Transverse colon (tissue), 4 donors: ENCODE measurements at regions not wholly inside any gene's neighbourhood (a gene's known extent, or its start where the extent isn't known, plus 50 kb on each side); places are given as distances from the start of the nearest gene placed in this dataset.

ENCODE experiments used
- DNase-seq: peaks from one replicate; pipeline ENCODE4 v3.0.0-alpha.2; 2019
- H3K27ac ChIP-seq, 4 donors: fragments of 200-600 bp; sonication (generic); 2 replicates each; pipeline ENCODE4 v1.5.1; 2016 to 2018; ENCODE audit warnings: inconsistent platforms in 4 of 4
- H3K27me3 ChIP-seq: fragments of 200-600 bp; sonication (generic); 2 replicates; pipeline ENCODE4 v1.5.1; 2017; ENCODE audit warnings: inconsistent platforms
- H3K36me3 ChIP-seq, 4 donors: fragments of 200-600 bp; sonication (generic); 2 replicates each; pipeline ENCODE4 v1.5.1; 2017 to 2019; ENCODE audit warnings: inconsistent platforms in 4 of 4
- H3K4me1 ChIP-seq, 4 donors: fragments of 200-600 bp; sonication (generic); 2 replicates each; pipeline ENCODE4 v1.5.1; 2017 to 2020; ENCODE audit warnings: inconsistent platforms in 4 of 4
- H3K4me3 ChIP-seq, 4 donors: fragments of 200-600 bp; sonication (generic); 1 replicate in 1 of 4; 2 replicates in 3 of 4; pipeline versions ENCODE4 v1.5.1 to v1.6.1; 2017 to 2019; ENCODE audit warnings: inconsistent platforms in 4 of 4
- H3K9me3 ChIP-seq, 2 donors: fragments of 200-600 bp; sonication (generic); 2 replicates each; pipeline ENCODE4 v1.5.1; 2017 to 2019; ENCODE audit warnings: inconsistent platforms in 2 of 2
- CTCF ChIP-seq, 5 experiments: fragments of 200-600 bp in 3 of 5; fragments of 450-650 bp in 2 of 5; sonication (generic) in 3 of 5; IDR thresholded peaks; 1 replicate in 2 of 5; 2 replicates in 3 of 5; pipeline ENCODE4 v1.5.1; 2016 to 2017; ENCODE audit warnings: antibody characterized with exemption in 5 of 5, inconsistent platforms in 3 of 5, mild to moderate bottlenecking in 2 of 5, moderate library complexity in 1 of 5
- EP300 ChIP-seq: sonication (generic); formaldehyde crosslinking; IDR thresholded peaks from one replicate; pipeline ENCODE4 v1.6.1; 2017; ENCODE audit warnings: antibody characterized with exemption, low read depth
- POLR2A ChIP-seq: fragments of 450-650 bp; IDR thresholded peaks from one replicate; pipeline ENCODE4 v1.6.1; 2016; ENCODE audit warnings: antibody characterized with exemption, mild to moderate bottlenecking, moderate library complexity
- POLR2AphosphoS5 ChIP-seq, 3 donors: sonication (generic); formaldehyde crosslinking; IDR thresholded peaks; one replicate each; pipeline ENCODE4 v1.6.1; 2016; ENCODE audit warnings: antibody characterized with exemption in 3 of 3
- WGBS, 2 donors: methylation state at CpG; one replicate each; pipeline ENCODE4 v1.1.5; 2018; ENCODE audit warnings: low coverage in 1 of 2; 5-methylcytosine and 5-hydroxymethylcytosine counted together
- in situ Hi-C, 4 donors: fragments of 200-750 bp; cut with MboI; loops; one replicate each; pipeline versions ENCODE4 v1.15.0 to v1.15.1; 2017; ENCODE audit warnings: low sequenced_read_pairs in 3 of 4, low pct_ligation_motif_present in 1 of 4, low pct_unique_long_range_greater_than_20kb in 1 of 4
- intact Hi-C: fragments of 100-400 bp; cut with DNase I; formaldehyde crosslinking; loops from one replicate; pipeline ENCODE4 v1.15.1; 2023; ENCODE audit warnings: low total_unique reads

GRCh38 chr13:58906329-58907007 lies 1257.3 kb downstream of the DIAPH3 start:
- Histone ChIP-seq H3K27me3 (no peaks in the 10 kb centered on the region), H3K4me3 (no peak overlapping the region), H3K4me1 (no peaks in the 10 kb centered on the region), H3K36me3 (no peaks in the 10 kb centered on the region), H3K9me3 (no peaks in the 10 kb centered on the region), H3K27ac (no peak overlapping the region)
- no peak for DNase-seq
- intact Hi-C loops (loop anchor here (10.0 kb wide), 1 partner anchor 1842 kb away; no protein-coding TSS in a partner anchor), in situ Hi-C loops (no loop called here)
- WGBS, 2 donors, result 82% methylated on average over 2 of the region's 3 CpGs; no CpG with 5 or more reads in 1 of the 2 donors
- TF ChIP-seq EP300, result no peak
- no peak for TF ChIP-seq POLR2A
- TF ChIP-seq POLR2AphosphoS5 (IDR thresholded peaks at IDR 0.05), result no peak
- TF ChIP-seq CTCF (IDR thresholded peaks at IDR 0.05), result no peak

DNA sequence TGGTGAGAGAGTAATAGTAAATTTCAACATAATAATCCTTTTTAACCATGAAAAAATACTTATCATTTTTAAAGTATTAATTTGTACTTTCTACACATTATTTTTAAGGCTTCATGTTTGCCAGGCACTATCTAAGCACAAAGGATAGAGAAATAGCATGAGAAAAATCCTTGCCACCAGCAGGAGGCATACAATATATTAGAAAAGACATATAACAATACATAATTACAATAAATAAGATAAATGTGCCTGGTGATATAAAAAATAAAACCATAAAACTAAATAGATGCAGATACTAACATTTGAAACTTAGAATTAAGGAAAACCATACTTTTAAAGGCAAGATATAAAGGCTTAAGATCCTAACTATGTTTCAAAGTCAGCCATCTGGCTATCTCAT lies 1256.4 kb downstream of the DIAPH3 start:
- H3K4me1 ChIP-seq, result no peaks in the 10 kb centered on the region
- no peaks in the 10 kb centered on the region for H3K36me3 ChIP-seq
- no peak for DNase-seq
- H3K27me3 ChIP-seq, result no peaks in the 10 kb centered on the region
- TF ChIP-seq POLR2A, result no peak
- no peak for TF ChIP-seq CTCF (IDR thresholded peaks at IDR 0.05)
- TF ChIP-seq EP300, result no peak
- no peak for TF ChIP-seq POLR2AphosphoS5 (IDR thresholded peaks at IDR 0.05)
- no peak overlapping the region for H3K4me3 ChIP-seq
- intact Hi-C loops, result loop anchor here (10.0 kb wide), 1 partner anchor 1843 kb away; no protein-coding TSS in a partner anchor
- no peaks in the 10 kb centered on the region for H3K9me3 ChIP-seq
- no peak overlapping the region for H3K27ac ChIP-seq
- in situ Hi-C loops, result no loop called here

DNA sequence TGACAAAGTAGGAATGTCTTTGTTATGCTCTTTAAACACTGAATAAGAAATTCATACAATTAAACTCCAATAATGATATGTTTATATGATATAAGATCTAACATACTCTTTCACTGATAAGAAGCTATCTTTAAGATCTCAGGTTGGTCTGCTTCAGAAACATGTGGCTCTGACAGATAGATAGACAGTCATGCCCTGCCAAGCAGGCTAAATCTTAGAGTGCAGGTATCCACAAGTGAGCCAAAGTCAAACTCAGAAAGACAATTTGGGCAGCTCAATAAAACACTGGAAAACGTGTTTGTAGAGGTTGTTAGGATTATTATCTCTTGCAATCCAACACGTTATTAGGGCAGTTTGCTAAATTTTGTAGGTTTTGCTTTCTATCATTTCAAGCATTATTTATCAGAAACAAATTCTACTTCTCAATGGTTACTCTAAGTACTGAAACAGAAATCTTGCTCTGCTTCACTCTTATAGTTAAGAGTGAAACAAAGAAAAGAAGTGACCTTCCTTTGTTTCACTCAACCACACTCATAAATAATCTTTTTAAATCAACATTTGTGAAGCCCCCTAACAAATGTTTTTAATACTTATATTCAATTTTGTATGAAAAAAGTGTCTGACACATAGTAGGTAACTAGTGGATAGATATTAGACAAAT lies 1255.6 kb downstream of the DIAPH3 start:
- in situ Hi-C loops, result no loop called here
- H3K4me3 ChIP-seq, result no peak overlapping the region
- 37 to 38% methylated on average over 2 of the region's 2 CpGs for WGBS, 2 donors
- TF ChIP-seq EP300 (no peak), CTCF (IDR thresholded peaks at IDR 0.05) (no peak), POLR2AphosphoS5 (IDR thresholded peaks at IDR 0.05) (no peak), POLR2A (no peak)
- H3K27ac ChIP-seq, result no peak overlapping the region
- H3K4me1 ChIP-seq, result no peaks in the 10 kb centered on the region
- H3K9me3 ChIP-seq, result no peaks in the 10 kb centered on the region
- no peaks in the 10 kb centered on the region for H3K36me3 ChIP-seq
- intact Hi-C loops, result loop anchor here (10.0 kb wide), 1 partner anchor 1843 kb away; no protein-coding TSS in a partner anchor
- no peak for DNase-seq
- no peaks in the 10 kb centered on the region for H3K27me3 ChIP-seq

- 84 to 85% methylated on average over 3 of the region's 3 CpGs for WGBS, 2 donors
- no peaks in the 10 kb centered on the region for H3K9me3 ChIP-seq
- no peak for DNase-seq
- no peak for TF ChIP-seq POLR2AphosphoS5 (IDR thresholded peaks at IDR 0.05)
- TF ChIP-seq POLR2A, result no peak
- TF ChIP-seq EP300, result no peak
- in situ Hi-C loops (no loop called here), intact Hi-C loops (no loop called here)
- no peaks in the 10 kb centered on the region for H3K36me3 ChIP-seq
- H3K4me3 ChIP-seq, result no peak overlapping the region
- H3K27ac ChIP-seq, result no peak overlapping the region
- H3K27me3 ChIP-seq, result no peaks in the 10 kb centered on the region
- no peaks in the 10 kb centered on the region for H3K4me1 ChIP-seq
Observed at GRCh38 chr13:58919551-58919950, 1244.2 kb downstream of the DIAPH3 start.
